A549 (cell line): ENCODE measurements at regions not wholly inside any gene's neighbourhood (a gene's known extent, or its start where the extent isn't known, plus 50 kb on each side); places are given as distances from the start of the nearest gene placed in this dataset.

ENCODE experiments used
- CEBPB ChIP-seq, 2 experiments: fragments of >200 bp in 1 of 2; sonication (Bioruptor Twin) in 1 of 2; formaldehyde crosslinking in 1 of 2; IDR thresholded peaks; 2 replicates each; pipeline ENCODE4 v1.6.1; 2012 to 2016
- CTCF ChIP-seq: fragments of >200 bp; sonication (Bioruptor Twin); formaldehyde crosslinking; IDR thresholded peaks from 3 replicates; pipeline ENCODE4 v1.5.1; 2016
- PBX3 ChIP-seq: IDR thresholded peaks from 2 replicates; pipeline ENCODE4 v1.6.1; 2012
- POLR2A ChIP-seq: IDR thresholded peaks from 2 replicates; pipeline ENCODE4 v1.6.1; 2012; ENCODE audit warnings: mild to moderate bottlenecking, low read length

DNA sequence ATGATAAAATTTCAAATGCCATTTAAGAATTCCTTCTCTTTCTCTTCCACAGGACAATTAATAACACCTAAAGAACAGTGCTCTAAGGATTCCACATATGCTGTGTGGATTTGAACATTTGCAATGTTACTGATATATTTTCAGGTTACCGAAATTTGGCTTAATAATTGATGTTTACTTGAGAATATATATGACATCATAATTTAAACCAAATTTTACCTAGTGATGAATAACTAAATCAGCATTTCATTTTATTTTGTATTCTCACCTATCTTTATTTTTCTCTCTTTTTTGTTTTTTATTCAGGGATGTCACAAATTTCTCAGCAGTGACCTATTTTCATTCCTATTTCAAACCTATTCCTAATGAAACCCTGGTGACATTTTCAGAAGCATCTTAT is 429.6 kb downstream of the SLCO4C1 start:
- no peak for TF ChIP-seq CEBPB (IDR thresholded peaks at IDR 0.05)
- no peak for TF ChIP-seq PBX3
- no peak for TF ChIP-seq POLR2A
- TF ChIP-seq CTCF, result no peak
